H1 (cell line): ENCODE measurements at regions not wholly inside any gene's neighbourhood (a gene's known extent, or its start where the extent isn't known, plus 50 kb on each side); places are given as distances from the start of the nearest gene placed in this dataset.

ENCODE experiments used
- CTCF ChIA-PET: fragments of 300-600 bp; sonication (Branson Sonifier 250); formaldehyde crosslinking; loops from one replicate; lab custom pipeline; 2021; ENCODE audit not compliant: partially characterized antibody; lab: Charles Lee
- POLR2A ChIA-PET: fragments of 300-600 bp; sonication (Branson Sonifier 250); formaldehyde crosslinking; loops from one replicate; lab custom pipeline; 2021; ENCODE audit warnings: inconsistent platforms; ENCODE audit not compliant: partially characterized antibody; lab: Charles Lee
- DNase-seq, 2 experiments: peaks; one replicate each; pipeline versions ENCODE4 v3.0.0 to v3.0.0-alpha.2; 2010 to 2022; ENCODE audit warnings: low spot score in 2 of 2, low read depth in 1 of 2, mixed read lengths in 1 of 2
- FAIRE-seq: peaks from 2 replicates; lab custom pipeline; 2011; peaks lifted over from hg19 to GRCh38; lab: Jason Lieb, UNC
- H2AFZ ChIP-seq: 2 replicates; pipeline ENCODE4 v1.8.1; 2012; ENCODE audit warnings: low read length, inconsistent platforms
- H2AK5ac ChIP-seq: 2 replicates; pipeline ENCODE4 v1.6.1; 2013; ENCODE audit warnings: low read depth, low read length
- H2BK120ac ChIP-seq: replicated peaks from 2 replicates; pipeline ENCODE3; 2013; ENCODE audit warnings: low read depth, low read length, inconsistent platforms
- H2BK12ac ChIP-seq: 2 replicates; pipeline ENCODE4 v1.6.1; 2013; ENCODE audit warnings: low read depth, low read length
- H2BK15ac ChIP-seq: 2 replicates; pipeline ENCODE4 v1.6.1; 2013; ENCODE audit warnings: low read length
- H2BK20ac ChIP-seq: 2 replicates; pipeline ENCODE4 v1.6.1; 2013; ENCODE audit warnings: low read length
- H2BK5ac ChIP-seq: 2 replicates; pipeline ENCODE4 v1.6.1; 2013; ENCODE audit warnings: low read depth, low read length
- H3K14ac ChIP-seq: 2 replicates; pipeline ENCODE4 v1.6.1; 2013; ENCODE audit warnings: inconsistent platforms; ENCODE audit not compliant: insufficient read length
- H3K18ac ChIP-seq: 2 replicates; pipeline ENCODE4 v1.6.1; 2013; ENCODE audit warnings: low read length; ENCODE audit errors: extremely low read depth
- H3K23ac ChIP-seq: 2 replicates; pipeline ENCODE4 v1.6.1; 2013; ENCODE audit warnings: inconsistent platforms; ENCODE audit not compliant: insufficient read length
- H3K23me2 ChIP-seq: 2 replicates; pipeline ENCODE4 v1.6.1; 2013; ENCODE audit warnings: low read depth, low read length
- H3K27ac ChIP-seq: 2 replicates; pipeline ENCODE4 v1.6.1; 2011; ENCODE audit warnings: low read depth, low read length, inconsistent platforms
- H3K27me3 ChIP-seq, 4 experiments: replicated peaks in 1 of 4; 1 replicate in 1 of 4; 2 replicates in 3 of 4; pipeline versions ENCODE4 v1.6.1 to v1.8.1; 2011 to 2013; ENCODE audit warnings: low read length in 3 of 4, mild to moderate bottlenecking in 3 of 4, inconsistent platforms in 2 of 4, mixed read lengths in 2 of 4, moderate library complexity in 1 of 4; ENCODE audit not compliant: control insufficient read depth in 3 of 4, insufficient read depth in 3 of 4; ENCODE audit errors: extremely low read depth in 1 of 4
- H3K36me3 ChIP-seq, 4 experiments: 2 replicates each; pipeline versions ENCODE4 v1.6.1 to v1.8.1; 2011 to 2013; ENCODE audit warnings: mild to moderate bottlenecking in 4 of 4, low read length in 3 of 4, moderate library complexity in 2 of 4, control low read depth in 1 of 4, inconsistent platforms in 1 of 4; ENCODE audit not compliant: insufficient read depth in 4 of 4, control insufficient read depth in 2 of 4
- H3K4ac ChIP-seq: replicated peaks from 2 replicates; pipeline ENCODE3; 2013; ENCODE audit warnings: low read length, low read depth, mixed read lengths, inconsistent platforms; ENCODE audit not compliant: insufficient read length
- H3K4me1 ChIP-seq, 4 experiments: replicated peaks in 1 of 4; 1 replicate in 1 of 4; 2 replicates in 3 of 4; pipeline versions ENCODE4 v1.6.1 to v1.8.1; 2011 to 2013; ENCODE audit warnings: low read length in 3 of 4, inconsistent platforms in 2 of 4, mixed read lengths in 1 of 4; ENCODE audit not compliant: insufficient read depth in 4 of 4, control insufficient read depth in 3 of 4
- H3K4me2 ChIP-seq, 2 experiments: 2 replicates each; pipeline versions ENCODE4 v1.6.1 to v1.8.1; 2011 to 2013; ENCODE audit warnings: low read depth in 2 of 2, low read length in 2 of 2, control low read depth in 1 of 2, inconsistent platforms in 1 of 2, mild to moderate bottlenecking in 1 of 2; ENCODE audit not compliant: insufficient read depth in 1 of 2
- H3K4me3 ChIP-seq, 4 experiments: fragments of 200-600, 300-600 bp in 1 of 4; sonication (generic), shearing (Covaris generic), sonication (Bioruptor Twin) in 1 of 4; 2 replicates each; pipeline versions ENCODE4 v1.5.1 to v1.8.1; 2011 to 2016; ENCODE audit warnings: low read length in 4 of 4, low read depth in 3 of 4, control low read depth in 2 of 4, inconsistent platforms in 2 of 4, mild to moderate bottlenecking in 2 of 4, mixed read lengths in 1 of 4, moderate library complexity in 1 of 4; ENCODE audit not compliant: insufficient read depth in 2 of 4; ENCODE audit errors: extremely low read depth in 1 of 4
- H3K56ac ChIP-seq: replicated peaks from 2 replicates; pipeline ENCODE3; 2013; ENCODE audit warnings: low read depth, mild to moderate bottlenecking, mixed read lengths, low read length, inconsistent platforms; ENCODE audit not compliant: insufficient read length
- H3K79me1 ChIP-seq: 2 replicates; pipeline ENCODE4 v1.6.1; 2013; ENCODE audit warnings: low read depth, low read length, control low read depth
- H3K79me2 ChIP-seq, 2 experiments: 2 replicates each; pipeline versions ENCODE4 v1.6.1 to v1.8.1; 2012 to 2013; ENCODE audit warnings: low read length in 2 of 2, mild to moderate bottlenecking in 2 of 2, inconsistent platforms in 1 of 2; ENCODE audit not compliant: insufficient read depth in 2 of 2, control insufficient read depth in 1 of 2
- H3K9ac ChIP-seq, 4 experiments: replicated peaks in 1 of 4; 1 replicate in 1 of 4; 2 replicates in 3 of 4; pipeline versions ENCODE4 v1.6.1 to v1.8.1; 2011 to 2013; ENCODE audit warnings: low read depth in 3 of 4, low read length in 3 of 4, control low read depth in 2 of 4, mild to moderate bottlenecking in 2 of 4, moderate library complexity in 2 of 4, inconsistent platforms in 1 of 4; ENCODE audit errors: extremely low read depth in 1 of 4
- H3K9me3 ChIP-seq, 2 experiments: 2 replicates each; pipeline versions ENCODE4 v1.6.1 to v1.8.1; 2012 to 2013; ENCODE audit warnings: mild to moderate bottlenecking in 2 of 2, moderate library complexity in 2 of 2, control low read depth in 1 of 2, inconsistent platforms in 1 of 2, low read depth in 1 of 2, low read length in 1 of 2, mixed read lengths in 1 of 2; ENCODE audit not compliant: insufficient read depth in 2 of 2
- H4K20me1 ChIP-seq, 2 experiments: replicated peaks in 1 of 2; 2 replicates each; pipeline versions ENCODE3 to v1.8.1; 2011 to 2013; ENCODE audit warnings: inconsistent platforms in 2 of 2, low read length in 2 of 2, mild to moderate bottlenecking in 1 of 2; ENCODE audit not compliant: insufficient read depth in 2 of 2, control insufficient read depth in 1 of 2
- H4K5ac ChIP-seq: 2 replicates; pipeline ENCODE4 v1.6.1; 2013; ENCODE audit warnings: low read length, low read depth, mixed read lengths, inconsistent platforms; ENCODE audit not compliant: insufficient read length
- H4K8ac ChIP-seq: 2 replicates; pipeline ENCODE4 v1.8.0; 2013; ENCODE audit warnings: mild to moderate bottlenecking, moderate library complexity, low read length, inconsistent platforms; ENCODE audit not compliant: insufficient read depth; ENCODE audit errors: extremely low read depth
- H4K91ac ChIP-seq: replicated peaks from 2 replicates; pipeline ENCODE3; 2013; ENCODE audit warnings: low read length, mixed read lengths, inconsistent platforms; ENCODE audit not compliant: insufficient read length
- ASH2L ChIP-seq: fragments of 200-600, 300-600 bp; sonication (generic); IDR thresholded peaks from one replicate; pipeline ENCODE4 v1.7.1; 2017; ENCODE audit warnings: low read length
- EGR1 ChIP-seq: IDR thresholded peaks from 2 replicates; pipeline ENCODE4 v1.6.1; 2011; ENCODE audit warnings: low read depth, low read length, borderline replicate concordance
- NANOG ChIP-seq: IDR thresholded peaks from 2 replicates; pipeline ENCODE4 v1.6.1; 2011; ENCODE audit warnings: low read length, low read depth, mild to moderate bottlenecking, inconsistent platforms; ENCODE audit not compliant: insufficient read depth, poor library complexity, severe bottlenecking
- PHF8 ChIP-seq: fragments of 200-600 bp; sonication (generic); conservative IDR thresholded peaks from 2 replicates; pipeline ENCODE4 v1.7.1; 2012; ENCODE audit warnings: low read depth, mild to moderate bottlenecking, inconsistent platforms, low read length, moderate library complexity
- POU5F1 ChIP-seq: IDR thresholded peaks from 2 replicates; pipeline ENCODE4 v1.6.1; 2011; ENCODE audit warnings: low read depth, mild to moderate bottlenecking, low read length, moderate library complexity
- RFX5 ChIP-seq: IDR thresholded peaks from 2 replicates; pipeline ENCODE4 v1.6.1; 2011; ENCODE audit warnings: low read depth, low read length, improper control_type of control experiment, borderline replicate concordance
- SIN3A ChIP-seq, 2 experiments: IDR thresholded peaks in 1 of 2; conservative IDR thresholded peaks in 1 of 2; 2 replicates each; pipeline ENCODE4 v1.6.1; 2011 to 2012; ENCODE audit warnings: low read length in 2 of 2, improper control_type of control experiment in 1 of 2, low read depth in 1 of 2, mild to moderate bottlenecking in 1 of 2
- SIRT6 ChIP-seq: IDR thresholded peaks from one replicate; pipeline ENCODE4 v1.7.1; 2012; ENCODE audit warnings: low read length, inconsistent platforms
- SUZ12 ChIP-seq: fragments of 200-600 bp; sonication (generic); IDR thresholded peaks from 2 replicates; pipeline ENCODE4 v1.6.1; 2012; ENCODE audit warnings: mild to moderate bottlenecking, inconsistent platforms, low read length, moderate library complexity, mixed read lengths
- TAF7 ChIP-seq: optimal IDR thresholded peaks from 2 replicates; pipeline ENCODE3; 2011; ENCODE audit warnings: low read depth, mild to moderate bottlenecking, inconsistent platforms, low read length, moderate library complexity, borderline replicate concordance
- TBP ChIP-seq: IDR thresholded peaks from 2 replicates; pipeline ENCODE4 v1.6.1; 2011; ENCODE audit warnings: low read depth, low read length, improper control_type of control experiment
- TEAD4 ChIP-seq: IDR thresholded peaks from 2 replicates; pipeline ENCODE4 v1.6.1; 2012; ENCODE audit warnings: low read depth, low read length, inconsistent platforms, mixed read lengths
- WGBS, 2 experiments: shearing (Covaris generic) in 1 of 2; methylation state at CpG; one replicate each; pipeline versions ENCODE4 v1.1.6 to v1.1.7; 2013 to 2015; ENCODE audit warnings: low lambda C conversion rate in 2 of 2, mixed read lengths in 2 of 2, inconsistent platforms in 1 of 2, low coverage in 1 of 2, missing lambda C conversion rate in 1 of 2; ENCODE audit not compliant: insufficient replicate concordance in 2 of 2, insufficient coverage in 1 of 2, insufficient read length in 1 of 2; ENCODE audit errors: extremely low coverage in 1 of 2, missing lambda C conversion rate in 1 of 2; 5-methylcytosine and 5-hydroxymethylcytosine counted together
- TF ChIP-seq, protein P1 (sequence below): IDR thresholded peaks from 2 replicates; pipeline ENCODE4 v1.6.1; 2012; ENCODE audit warnings: inconsistent platforms
- TF ChIP-seq, protein P2 (sequence below): IDR thresholded peaks from 2 replicates; pipeline ENCODE4 v1.6.1; 2011; ENCODE audit warnings: low read depth, mild to moderate bottlenecking, low read length; ENCODE audit not compliant: insufficient read depth

DNA sequence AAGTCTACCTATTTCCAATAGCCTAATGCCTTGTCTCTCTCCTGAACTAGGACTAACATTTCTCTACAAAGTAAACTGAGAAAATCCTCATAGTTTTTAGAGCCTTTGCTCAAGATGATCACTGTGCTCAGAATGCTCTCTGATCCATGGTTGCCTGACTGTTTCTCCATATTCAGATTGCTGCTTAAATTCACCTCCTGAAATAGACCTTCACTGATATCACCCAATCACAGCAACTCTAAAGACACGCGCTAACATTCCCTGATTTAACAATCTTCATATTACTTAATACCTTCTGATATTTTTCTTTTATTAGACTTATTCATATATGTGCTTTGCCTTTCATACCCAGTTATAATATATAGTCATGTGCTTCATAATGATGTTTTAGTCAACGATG lies 148.9 kb upstream of the SP4 start:
- Histone ChIP-seq H2BK12ac (no peak overlapping the region), H3K79me1 (no peaks in the 10 kb centered on the region), H3K4me1 (peaks cover 0 to 6% (median 2%) of the 10 kb centered on the region in 4 experiments; a peak in 2 of 7 replicates), H4K20me1 (no peaks in the 10 kb centered on the region), H3K4me2 (no peak overlapping the region), H3K4ac (no peak overlapping the region), H3K4me3 (no peak overlapping the region), H3K9me3 (no peaks in the 10 kb centered on the region), H3K56ac (no peak overlapping the region), H4K5ac (no peak overlapping the region), H3K23me2 (no peaks in the 10 kb centered on the region; the same call in 1 of the 2 replicates), H2BK20ac (no peak overlapping the region), H3K36me3 (no peaks in the 10 kb centered on the region), H3K18ac (no peak overlapping the region), H2BK120ac (no peak overlapping the region), H3K27ac (no peak overlapping the region), H4K91ac (no peak overlapping the region), H2BK5ac (no peak overlapping the region), H2BK15ac (no peak overlapping the region), H3K23ac (no peak overlapping the region), H2AK5ac (no peak overlapping the region), H2AFZ (no peak overlapping the region), H4K8ac (no peak overlapping the region), H3K14ac (no peak overlapping the region), H3K9ac (no peak overlapping the region), H3K27me3 (no peaks in the 10 kb centered on the region), H3K79me2 (no peaks in the 10 kb centered on the region; a peak in 1 of 4 replicates)
- DNase-seq, result no peak
- ChIA-PET CTCF (no interaction called here), POLR2A (no interaction called here)
- WGBS, 2 experiments, result 97% methylated on average over 3 of the region's 3 CpGs; no CpG with 5 or more reads in 1 of the 2 experiments
- no peak for FAIRE-seq
- TF ChIP-seq NANOG (no peak), TAF7 (no peak), RFX5 (no peak), PHF8 (no peak), POU5F1 (no peak), EGR1 (no peak), ASH2L (no peak), SIN3A (conservative IDR thresholded peaks at IDR 0.05 in 1 of 2, IDR thresholded peaks at IDR 0.05 in 1 of 2; ENCODE audit: low read depth in 1 of 2, low read length in 2 of 2) (no peak), SUZ12 (no peak), TEAD4 (no peak), TBP (no peak), SIRT6 (no peak)
- TF ChIP-seq, protein P1, sequence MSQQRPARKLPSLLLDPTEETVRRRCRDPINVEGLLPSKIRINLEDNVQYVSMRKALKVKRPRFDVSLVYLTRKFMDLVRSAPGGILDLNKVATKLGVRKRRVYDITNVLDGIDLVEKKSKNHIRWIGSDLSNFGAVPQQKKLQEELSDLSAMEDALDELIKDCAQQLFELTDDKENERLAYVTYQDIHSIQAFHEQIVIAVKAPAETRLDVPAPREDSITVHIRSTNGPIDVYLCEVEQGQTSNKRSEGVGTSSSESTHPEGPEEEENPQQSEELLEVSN, result no peak
- TF ChIP-seq, protein P2, sequence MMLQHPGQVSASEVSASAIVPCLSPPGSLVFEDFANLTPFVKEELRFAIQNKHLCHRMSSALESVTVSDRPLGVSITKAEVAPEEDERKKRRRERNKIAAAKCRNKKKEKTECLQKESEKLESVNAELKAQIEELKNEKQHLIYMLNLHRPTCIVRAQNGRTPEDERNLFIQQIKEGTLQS, result no peak
